HG02763 (cell line): ENCODE measurements at regions not wholly inside any gene's neighbourhood (a gene's known extent, or its start where the extent isn't known, plus 50 kb on each side); places are given as distances from the start of the nearest gene placed in this dataset.

ENCODE experiments used
- ATAC-seq: cut with Tn5 transposase; IDR thresholded peaks from one replicate; pipeline ENCODE4 v1.9.1; 2021; ENCODE audit warnings: mild to moderate bottlenecking, moderate library complexity; ENCODE audit not compliant: unreplicated experiment

GRCh38 chr14:98688446-98688845 is 583.6 kb downstream of the BCL11B start:
- ATAC-seq: no peak

- ATAC-seq: no peak
Observed at GRCh38 chr14:98689951-98690350, 582.0 kb downstream of the BCL11B start.

DNA sequence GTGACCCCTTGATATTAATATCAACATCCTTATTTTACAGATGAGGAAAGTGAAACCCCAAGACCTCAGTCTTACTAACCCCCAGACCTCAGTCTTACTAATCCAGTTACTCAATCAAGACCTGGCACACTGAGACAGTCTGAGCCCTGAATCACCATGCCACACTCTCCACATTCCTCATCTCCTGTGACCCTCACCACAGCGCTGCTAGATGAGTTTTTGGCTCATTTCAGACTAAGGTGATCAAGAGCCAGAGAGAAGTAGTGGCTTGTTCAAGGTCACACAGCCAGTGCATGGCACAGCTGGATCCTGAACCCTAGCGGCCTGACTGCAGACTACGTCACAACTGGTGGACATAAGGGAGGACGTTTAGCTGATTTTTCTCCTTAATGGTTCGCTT is 579.2 kb downstream of the BCL11B start:
- no peak for ATAC-seq

DNA sequence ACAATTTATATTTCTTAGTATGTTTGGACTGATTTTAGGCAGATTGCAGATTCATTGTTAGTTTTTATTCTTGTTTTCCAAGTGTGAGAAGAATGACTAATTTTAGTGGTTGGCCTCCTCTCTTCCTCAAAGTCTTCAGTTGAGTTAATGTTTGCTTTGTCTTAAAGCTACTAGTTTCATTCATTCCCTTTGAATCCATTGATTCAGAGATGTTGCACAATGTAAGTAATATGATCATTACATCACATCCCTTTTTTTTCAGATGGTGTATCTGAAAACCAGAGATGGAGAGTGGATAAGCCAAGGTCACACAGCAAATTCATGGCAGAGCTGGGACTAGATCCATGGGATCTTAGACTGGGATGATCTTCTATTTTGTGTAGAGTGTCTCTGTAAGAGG is 577.5 kb downstream of the BCL11B start:
- ATAC-seq: no peak

GRCh38 chr14:98695809-98696208 is 576.2 kb downstream of the BCL11B start:
- no peak for ATAC-seq

GRCh38 chr14:98698341-98698740 is 573.7 kb downstream of the BCL11B start:
- no peak for ATAC-seq

DNA sequence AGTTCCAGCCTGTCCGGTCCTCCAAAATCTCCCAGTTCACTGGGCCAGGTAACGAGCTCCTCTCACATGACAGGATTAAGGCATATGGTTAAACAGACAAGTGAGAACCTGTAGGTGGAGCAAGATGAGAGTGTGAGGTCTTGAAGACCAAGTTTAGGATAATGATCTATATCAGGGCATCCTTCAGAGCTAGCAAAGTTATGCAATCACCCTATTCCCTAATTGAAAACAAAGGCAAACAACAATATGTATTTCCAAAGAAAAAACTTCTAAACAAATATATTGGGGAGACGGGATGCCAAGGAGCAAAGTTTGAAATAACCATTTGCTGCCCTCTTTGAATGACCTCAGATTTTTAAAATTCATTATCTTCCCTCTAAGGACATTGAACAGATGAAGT is 571.2 kb downstream of the BCL11B start:
- ATAC-seq: no peak

DNA sequence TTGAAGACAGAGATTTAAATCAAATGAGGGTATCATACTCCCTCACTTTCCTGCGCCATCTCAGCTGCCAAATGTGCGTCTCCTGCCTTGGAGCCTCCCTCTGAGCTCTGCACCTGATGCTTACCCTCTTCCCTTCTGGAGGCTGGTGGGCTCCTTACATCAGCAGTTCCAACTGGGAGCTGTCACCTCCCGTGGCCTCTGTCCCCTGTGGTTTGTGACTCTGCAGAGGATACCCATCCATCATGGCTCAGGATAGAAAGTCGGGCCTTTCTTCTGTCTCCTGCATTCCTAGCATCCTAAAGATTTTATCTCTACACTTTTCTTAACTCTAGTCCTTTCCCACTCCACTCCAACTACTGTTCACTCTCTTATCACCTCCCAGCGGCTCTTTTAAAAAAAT is 570.6 kb downstream of the BCL11B start:
- no peak for ATAC-seq

GRCh38 chr14:98704441-98704840 is 567.6 kb downstream of the BCL11B start:
- ATAC-seq: no peak

DNA sequence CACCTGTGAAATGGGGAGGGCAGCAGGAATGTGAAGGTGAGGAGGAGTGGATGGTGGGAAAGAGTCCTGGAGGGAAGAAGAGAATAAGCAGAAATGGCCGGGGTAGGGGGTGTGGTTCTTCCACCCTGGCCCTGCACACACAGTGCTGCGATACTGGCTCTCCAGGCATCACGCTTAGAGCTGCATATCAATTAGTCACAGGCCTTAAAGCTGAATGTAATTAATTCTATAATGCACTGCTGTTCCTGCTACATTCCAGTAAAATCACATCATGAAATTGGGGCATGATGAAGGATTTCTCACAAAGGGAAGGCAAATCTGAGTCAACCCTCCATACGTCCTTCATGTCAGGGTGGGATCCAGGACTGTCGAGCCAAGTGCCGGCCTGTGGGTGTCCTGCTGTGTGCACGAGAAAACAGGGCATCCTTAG is 566.1 kb downstream of the BCL11B start:
- ATAC-seq: no peak

DNA sequence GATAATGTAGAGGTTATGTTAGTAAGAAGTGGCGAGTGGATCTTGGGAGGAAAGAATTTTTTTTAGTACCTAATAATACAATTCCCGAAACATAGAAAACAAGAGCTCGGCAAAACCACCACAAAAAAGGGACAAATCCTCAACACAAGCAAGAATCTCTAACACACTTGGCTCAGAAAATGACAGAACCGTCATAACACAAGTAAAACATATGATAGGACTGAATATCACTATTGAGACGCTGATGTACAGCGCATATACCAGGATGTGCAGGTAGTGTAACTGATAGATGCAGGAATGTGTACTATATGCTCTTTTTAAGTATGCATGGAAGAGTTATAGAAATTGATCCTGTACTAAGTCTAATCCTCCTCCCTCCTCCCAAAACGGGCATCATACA is 564.5 kb downstream of the BCL11B start:
- no peak for ATAC-seq

DNA sequence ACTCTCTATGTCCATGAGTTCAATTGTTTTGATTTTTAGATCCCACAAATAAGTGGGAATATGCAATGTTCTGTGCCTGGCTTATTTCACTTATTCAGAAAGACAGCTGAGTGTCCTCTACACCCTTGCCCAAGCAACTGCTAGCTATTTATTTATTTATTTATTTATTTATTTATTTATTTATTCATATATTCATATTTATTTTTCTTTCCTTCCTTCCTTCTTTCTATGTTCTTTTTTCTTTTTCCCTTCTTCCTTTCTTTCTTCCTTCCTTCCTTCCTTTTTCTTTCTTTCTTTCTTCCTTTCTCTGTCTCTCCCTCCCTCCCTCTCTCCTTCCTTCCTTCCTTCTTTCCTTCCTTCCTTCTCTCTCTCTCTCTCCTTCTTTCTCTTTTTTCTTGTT is 563.4 kb downstream of the BCL11B start:
- ATAC-seq: no peak

GRCh38 chr14:98711453-98711852 is 560.5 kb downstream of the BCL11B start:
- no peak for ATAC-seq

DNA sequence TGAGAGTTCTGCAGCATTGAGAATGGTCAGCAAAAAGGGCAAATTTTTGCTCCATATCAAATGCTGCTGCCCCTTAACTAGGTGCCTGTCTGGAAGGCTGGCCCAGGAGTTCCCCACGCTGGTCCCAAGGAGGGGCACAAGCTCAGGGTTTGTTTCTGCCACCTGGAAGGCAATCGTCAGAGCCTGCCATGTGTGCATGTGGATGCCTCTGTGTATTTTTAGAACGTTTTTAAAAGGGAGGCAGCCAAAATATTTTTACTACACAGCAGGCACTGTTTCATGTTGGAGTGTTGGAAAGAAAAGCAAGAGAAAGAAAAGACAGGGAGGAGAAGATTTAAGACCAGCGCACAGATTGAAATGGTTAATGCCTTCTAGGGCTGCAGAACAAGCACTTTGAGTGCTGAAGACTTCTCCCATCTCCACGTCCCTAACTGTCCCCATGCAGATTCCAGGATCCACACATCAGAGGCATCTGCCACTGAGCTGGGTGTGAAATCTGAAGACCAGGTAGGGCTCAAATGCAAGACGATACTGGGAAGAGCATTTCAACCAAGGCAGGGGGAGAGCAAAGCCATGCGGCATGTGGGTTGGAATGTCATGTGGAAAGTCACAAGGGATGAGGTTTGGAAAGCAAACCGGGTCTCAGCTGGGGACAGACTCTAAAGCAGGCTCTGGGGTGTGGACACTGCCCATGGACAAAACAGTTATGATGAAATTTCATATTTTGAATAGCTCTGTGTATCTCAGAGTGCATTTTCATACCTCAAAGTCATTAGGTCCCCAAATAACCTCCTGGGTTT is 557.2 kb downstream of the BCL11B start:
- ATAC-seq: no peak

DNA sequence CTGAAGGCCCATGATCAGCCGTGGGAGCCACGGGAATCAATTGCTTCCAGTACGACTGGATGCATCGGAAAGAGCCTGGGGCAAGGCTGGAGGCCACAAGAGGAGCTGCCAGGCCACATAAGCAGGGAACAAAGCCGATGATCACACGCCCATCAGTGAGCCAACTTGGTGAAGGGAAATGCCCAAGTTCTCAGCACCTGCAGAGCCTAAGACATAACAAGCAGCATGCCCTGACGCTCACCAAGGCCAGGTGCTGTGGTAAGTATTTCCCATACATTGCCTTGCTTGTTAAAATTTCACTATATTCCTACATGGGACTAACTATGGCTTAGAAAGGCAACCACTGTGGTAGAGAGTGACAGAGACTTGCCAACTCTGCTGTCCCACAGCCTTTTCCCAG is 555.9 kb downstream of the BCL11B start:
- ATAC-seq: no peak

DNA sequence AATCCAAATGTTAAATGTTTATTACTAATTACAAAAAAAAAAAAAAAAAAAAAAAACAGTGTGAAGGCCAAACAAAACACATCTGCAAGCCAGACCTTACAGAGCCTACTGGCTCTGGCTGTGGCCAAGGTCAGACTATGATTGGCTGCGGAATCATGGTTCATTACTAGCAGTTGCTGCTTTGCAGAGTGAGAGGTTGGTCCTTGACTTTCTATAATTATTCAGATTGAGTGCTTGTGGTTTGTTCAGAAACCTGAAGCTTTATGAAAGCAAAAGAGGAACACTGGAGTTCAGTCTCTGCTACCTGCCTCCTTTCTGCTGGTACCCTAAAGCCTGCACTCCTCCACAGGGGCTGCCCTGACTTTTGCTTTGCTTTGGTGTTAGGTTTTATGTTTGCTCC is 550.9 kb downstream of the BCL11B start:
- no peak for ATAC-seq

DNA sequence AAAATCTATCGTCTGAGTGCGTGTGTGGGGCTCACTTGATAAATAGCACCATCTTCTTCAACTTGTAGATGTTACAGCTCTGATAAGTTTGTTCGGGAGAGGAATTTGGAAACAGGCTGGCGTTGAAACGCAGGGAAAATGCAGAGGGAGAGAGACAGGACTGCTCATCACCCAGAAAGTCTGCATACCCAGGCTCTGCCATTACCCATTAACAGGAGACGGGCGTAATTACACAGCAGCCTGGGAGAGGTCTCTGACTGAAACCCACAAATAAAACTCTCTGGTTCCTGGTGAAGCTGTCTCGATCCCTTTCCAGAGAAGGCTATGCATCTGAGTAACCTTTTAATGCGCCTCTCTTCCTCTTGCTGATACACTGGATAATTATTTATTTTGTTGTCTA is 547.3 kb downstream of the BCL11B start:
- ATAC-seq: no peak

DNA sequence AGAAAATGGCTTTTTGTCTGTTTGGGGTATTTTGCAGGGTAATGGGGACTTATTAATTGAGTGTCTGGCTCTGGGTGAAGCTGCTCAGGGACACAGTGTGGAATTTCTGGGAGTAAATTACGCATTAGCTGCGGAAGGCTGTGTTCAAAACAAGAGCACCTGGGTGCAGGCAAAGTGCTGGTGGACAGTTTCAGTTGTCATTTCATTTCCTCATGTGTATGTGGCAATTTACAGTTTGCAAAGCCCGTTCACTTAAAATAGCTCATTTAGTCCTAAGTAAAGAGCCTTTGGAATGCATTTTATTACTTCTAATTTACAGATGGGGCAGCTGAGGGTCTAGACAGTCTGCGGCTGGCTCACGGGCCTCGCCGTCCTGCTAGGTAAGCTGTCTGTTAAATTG is 546.8 kb downstream of the BCL11B start:
- no peak for ATAC-seq

- ATAC-seq: no peak
Observed at GRCh38 chr14:98725676-98726075, 546.3 kb downstream of the BCL11B start.

DNA sequence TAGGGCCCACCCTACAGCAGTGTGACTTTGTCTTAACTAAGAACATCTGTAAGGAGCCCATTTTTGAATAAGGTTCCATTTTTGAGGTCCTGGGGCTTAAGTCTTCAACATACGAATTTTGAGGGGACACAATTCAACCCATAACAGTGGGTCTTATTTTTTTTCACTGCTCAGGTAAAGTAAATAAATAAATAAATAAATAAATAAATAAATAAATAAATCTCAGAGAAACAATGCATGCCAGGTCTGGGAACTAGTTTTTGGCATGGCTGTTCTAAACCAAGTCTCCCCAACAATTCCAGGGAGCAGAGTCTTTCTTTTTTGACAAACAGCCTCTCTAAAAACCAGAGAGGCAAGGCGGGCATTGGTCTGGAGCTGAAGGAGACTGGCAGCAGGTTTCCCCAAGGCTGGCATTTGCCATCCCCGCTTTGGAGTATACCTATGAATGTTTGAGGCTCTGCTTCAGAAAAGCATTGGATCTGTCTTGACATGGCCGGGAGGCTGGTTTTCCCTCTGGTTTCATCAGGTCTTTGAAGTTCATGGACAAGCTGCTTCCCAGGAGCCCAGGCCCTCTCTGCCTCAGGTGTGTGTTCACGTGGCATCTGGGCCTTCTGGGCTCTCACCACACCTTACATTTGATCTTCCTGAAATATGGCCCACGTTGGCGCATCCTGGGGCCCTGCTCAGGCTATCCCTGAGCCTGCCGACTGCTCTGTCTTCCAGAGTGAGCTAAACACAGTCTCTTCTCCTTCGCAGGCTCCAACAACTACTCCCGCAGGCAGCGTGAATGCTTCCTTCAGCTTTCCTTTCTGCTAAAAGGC is 545.2 kb downstream of the BCL11B start:
- no peak for ATAC-seq

GRCh38 chr14:98728024-98728423 is 544.0 kb downstream of the BCL11B start:
- no peak for ATAC-seq

DNA sequence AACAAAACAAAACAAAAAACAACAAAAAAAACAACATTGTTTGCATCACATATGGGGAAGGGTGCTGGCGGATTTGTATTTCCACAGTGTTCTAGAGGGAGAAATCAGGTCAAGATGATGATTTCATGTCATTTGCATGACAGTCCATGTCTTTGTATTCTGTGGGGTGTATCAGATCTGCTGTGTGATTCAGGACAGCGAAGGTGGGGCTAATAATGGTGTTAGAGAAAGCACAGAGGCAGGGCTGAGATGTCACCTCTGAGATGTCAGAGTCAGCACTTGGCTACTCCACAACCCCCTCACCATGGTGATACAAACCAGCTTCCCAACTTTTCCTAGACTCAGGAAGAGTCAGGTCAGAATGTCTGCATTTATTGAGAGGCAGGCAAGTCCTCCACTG is 543.2 kb downstream of the BCL11B start:
- ATAC-seq: no peak
